DOHH2 (cell line): ENCODE measurements at regions not wholly inside any gene's neighbourhood (a gene's known extent, or its start where the extent isn't known, plus 50 kb on each side); places are given as distances from the start of the nearest gene placed in this dataset.
"Not testable (repeated sequence)": the region's sequence is repeated elsewhere in the genome, so short reads cannot be mapped to it uniquely, and the experiment has no call there.

ENCODE experiments used
- EZH2phosphoT487 ChIP-seq: fragments of 200-600 bp; sonication (generic); IDR thresholded peaks from 2 replicates; pipeline ENCODE4 v1.6.1; 2017; ENCODE audit warnings: borderline replicate concordance, mild to moderate bottlenecking, antibody characterized with exemption, low read length, moderate library complexity, mixed read lengths
- TF ChIP-seq, protein P1 (sequence below): fragments of 200-600 bp; sonication (generic); IDR thresholded peaks from one replicate; pipeline ENCODE4 v1.5.1; 2014; ENCODE audit warnings: antibody characterized with exemption, mild to moderate bottlenecking, low read depth, low read length; ENCODE audit not compliant: poor library complexity, severe bottlenecking

DNA sequence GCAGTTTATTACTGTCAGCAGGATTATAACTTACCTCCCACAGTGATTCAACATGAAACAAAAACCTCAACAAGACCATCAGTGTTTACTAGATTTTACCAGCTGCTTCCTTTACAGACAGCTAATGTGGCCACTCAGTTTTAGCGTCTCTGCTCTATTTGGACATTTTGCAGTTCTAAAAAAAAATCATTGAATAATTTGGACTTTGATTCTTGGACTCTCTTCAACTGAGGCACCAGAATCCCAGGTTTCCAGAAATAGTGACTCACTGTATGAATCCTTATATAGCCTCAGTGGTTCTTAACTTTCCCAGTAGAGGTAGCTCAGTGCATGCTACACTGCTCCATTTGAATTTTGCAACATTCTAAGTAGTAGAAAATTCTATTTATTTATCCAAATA lies 317.4 kb upstream of the PLGLB1 start:
- TF ChIP-seq, protein P1, sequence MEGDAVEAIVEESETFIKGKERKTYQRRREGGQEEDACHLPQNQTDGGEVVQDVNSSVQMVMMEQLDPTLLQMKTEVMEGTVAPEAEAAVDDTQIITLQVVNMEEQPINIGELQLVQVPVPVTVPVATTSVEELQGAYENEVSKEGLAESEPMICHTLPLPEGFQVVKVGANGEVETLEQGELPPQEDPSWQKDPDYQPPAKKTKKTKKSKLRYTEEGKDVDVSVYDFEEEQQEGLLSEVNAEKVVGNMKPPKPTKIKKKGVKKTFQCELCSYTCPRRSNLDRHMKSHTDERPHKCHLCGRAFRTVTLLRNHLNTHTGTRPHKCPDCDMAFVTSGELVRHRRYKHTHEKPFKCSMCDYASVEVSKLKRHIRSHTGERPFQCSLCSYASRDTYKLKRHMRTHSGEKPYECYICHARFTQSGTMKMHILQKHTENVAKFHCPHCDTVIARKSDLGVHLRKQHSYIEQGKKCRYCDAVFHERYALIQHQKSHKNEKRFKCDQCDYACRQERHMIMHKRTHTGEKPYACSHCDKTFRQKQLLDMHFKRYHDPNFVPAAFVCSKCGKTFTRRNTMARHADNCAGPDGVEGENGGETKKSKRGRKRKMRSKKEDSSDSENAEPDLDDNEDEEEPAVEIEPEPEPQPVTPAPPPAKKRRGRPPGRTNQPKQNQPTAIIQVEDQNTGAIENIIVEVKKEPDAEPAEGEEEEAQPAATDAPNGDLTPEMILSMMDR = not testable (repeated sequence)
- not testable (repeated sequence) for TF ChIP-seq EZH2phosphoT487
